ENCODE measurements at regions not wholly inside any gene's neighbourhood (a gene's known extent, or its start where the extent isn't known, plus 50 kb on each side); places are given as distances from the start of the nearest gene placed in this dataset.

- no peak for TF ChIP-seq GABPA (IDR thresholded peaks at IDR 0.05; ENCODE audit: borderline replicate concordance, insufficient read depth, low read length)
- no peak for TF ChIP-seq BRCA1 (IDR thresholded peaks at IDR 0.05; ENCODE audit: low read depth, low read length)
- no peak for TF ChIP-seq HDAC6 (IDR thresholded peaks at IDR 0.05; ENCODE audit: low read depth, low read length)
- TF ChIP-seq ASH2L (IDR thresholded peaks at IDR 0.05; ENCODE audit: low read length): no peak
- TF ChIP-seq YY1 (IDR thresholded peaks at IDR 0.05; ENCODE audit: low read depth, low read length): no peak
- no peak for TF ChIP-seq SAP30 (IDR thresholded peaks at IDR 0.05; ENCODE audit: insufficient read depth, insufficient replicate concordance, low read length)
- TF ChIP-seq SRF (IDR thresholded peaks at IDR 0.05; ENCODE audit: low read depth, low read length): no peak
Measured at GRCh38 chr2:121907928-121908327, 152.5 kb downstream of the TSN start (continued).
